IPS DF 6.9 (cell line): ENCODE measurements at regions not wholly inside any gene's neighbourhood (a gene's known extent, or its start where the extent isn't known, plus 50 kb on each side); places are given as distances from the start of the nearest gene placed in this dataset.
"Not testable (repeated sequence)": the region's sequence is repeated elsewhere in the genome, so short reads cannot be mapped to it uniquely, and the experiment has no call there.

Experiments used
- DNase-seq: peaks from one replicate; pipeline ENCODE4 v3.0.0-alpha.2; 2013; ENCODE audit warnings: low read depth, low spot score
- H3K27ac ChIP-seq: one replicate; pipeline ENCODE4 v1.5.1; 2013; ENCODE audit warnings: low read length, control low read depth
- H3K27me3 ChIP-seq: 2 replicates; pipeline ENCODE4 v1.6.1; 2013; ENCODE audit warnings: mild to moderate bottlenecking, low read length; ENCODE audit not compliant: control insufficient read depth, insufficient read depth
- H3K36me3 ChIP-seq: 2 replicates; pipeline ENCODE4 v1.6.1; 2013; ENCODE audit warnings: low read length; ENCODE audit not compliant: control insufficient read depth, insufficient read depth
- H3K4me1 ChIP-seq: 2 replicates; pipeline ENCODE4 v1.6.1; 2013; ENCODE audit warnings: low read length; ENCODE audit not compliant: control insufficient read depth, insufficient read depth
- H3K4me3 ChIP-seq: 2 replicates; pipeline ENCODE4 v1.5.1; 2013; ENCODE audit warnings: mild to moderate bottlenecking, low read length
- H3K9me3 ChIP-seq: 2 replicates; pipeline ENCODE4 v1.6.1; 2013; ENCODE audit warnings: low read length, inconsistent platforms; ENCODE audit not compliant: control insufficient read depth, insufficient read depth
- WGBS: extraction: QIAGEN DNeasy Blood & Tissue Kit; methylation state at CpG from one replicate; pipeline ENCODE4 v1.1.7; 2013; ENCODE audit warnings: mixed read lengths, missing lambda C conversion rate; ENCODE audit not compliant: insufficient read length, insufficient coverage; 5-methylcytosine and 5-hydroxymethylcytosine counted together

DNA sequence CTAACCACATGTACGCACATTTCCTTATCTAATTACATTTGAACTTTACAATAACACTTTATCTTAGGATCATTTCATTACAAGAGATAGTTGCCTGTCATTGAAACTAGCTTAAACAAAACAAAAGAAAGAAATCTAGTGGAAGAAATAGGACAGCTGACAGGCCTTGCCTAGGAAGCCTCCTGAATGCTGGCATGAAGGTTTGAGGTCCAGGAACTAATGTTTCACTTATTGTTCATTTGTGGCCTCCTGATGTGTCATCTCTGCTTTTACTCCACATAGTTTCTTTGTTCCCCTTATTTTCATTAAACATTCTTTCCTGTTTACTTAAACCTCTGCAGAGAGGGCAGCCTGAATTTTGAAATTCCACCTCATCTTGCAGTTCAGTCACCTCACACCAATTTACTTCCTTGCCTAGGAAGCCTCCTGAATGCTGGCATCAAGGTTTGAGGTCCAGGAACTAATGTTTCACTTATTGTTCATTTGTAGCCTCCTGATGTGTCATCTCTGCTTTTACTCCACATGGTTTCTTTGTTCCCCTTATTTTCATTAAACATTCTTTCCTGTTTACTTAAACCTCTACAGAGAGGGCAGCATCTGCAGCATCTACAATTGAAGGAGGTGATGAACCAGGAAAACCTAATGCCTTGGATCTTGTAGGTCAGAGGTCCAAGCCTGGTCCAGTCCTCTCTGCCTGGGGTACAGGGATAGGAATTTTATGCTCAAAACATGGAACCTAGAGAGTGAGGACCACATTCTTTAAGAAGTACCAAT is 319.2 kb downstream of the SPATA31A1 start:
- not testable (repeated sequence) for DNase-seq, H3K4me3 ChIP-seq, H3K9me3 ChIP-seq, H3K36me3 ChIP-seq, H3K27ac ChIP-seq, H3K27me3 ChIP-seq, H3K4me1 ChIP-seq
- WGBS, result no CpG with 5 or more reads among the region's 1 CpG

GRCh38 chr9:39675211-39675553 is 319.7 kb downstream of the SPATA31A1 start:
- H3K27ac ChIP-seq, DNase-seq, H3K9me3 ChIP-seq, H3K27me3 ChIP-seq, H3K36me3 ChIP-seq, H3K4me3 ChIP-seq, H3K4me1 ChIP-seq: not testable (repeated sequence)
- WGBS, result no CpG with 5 or more reads among the region's 2 CpGs

DNA sequence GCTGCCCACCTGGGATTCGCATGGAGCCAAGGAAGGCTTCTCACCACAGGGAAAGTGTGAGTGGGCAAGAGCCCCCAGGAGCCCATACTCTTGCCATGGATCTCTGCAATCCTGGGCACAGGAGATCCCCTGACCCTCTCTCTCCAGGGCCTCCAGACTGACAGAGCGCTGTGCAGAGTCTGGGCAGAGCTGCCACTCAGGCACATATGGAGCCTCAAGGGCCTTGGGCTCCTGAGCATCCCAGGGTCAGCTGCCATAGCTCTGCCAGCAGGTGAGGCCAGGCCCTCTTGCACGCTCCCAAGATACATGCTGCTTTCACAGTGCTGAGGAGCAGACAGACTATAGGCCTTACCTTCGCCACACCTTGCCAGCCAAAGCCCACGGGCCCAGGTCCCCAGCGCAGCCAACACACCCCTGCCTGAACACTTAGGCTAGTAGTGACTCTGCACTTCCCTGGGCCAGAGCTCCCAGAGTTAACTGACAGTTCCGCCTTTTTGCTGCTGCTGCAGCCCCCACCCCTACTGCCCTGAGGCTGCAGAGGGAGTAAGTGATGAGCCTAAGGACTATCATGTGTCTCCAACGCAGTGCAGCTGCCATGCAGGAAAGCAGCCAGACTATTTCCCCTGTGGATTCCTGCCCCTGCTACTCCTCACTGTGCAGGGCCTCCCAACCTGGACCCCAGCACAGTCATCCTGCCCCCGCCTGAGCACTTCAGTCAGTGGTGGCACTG is 323.2 kb downstream of the SPATA31A1 start:
- H3K9me3 ChIP-seq, H3K4me3 ChIP-seq, DNase-seq, H3K36me3 ChIP-seq, H3K27me3 ChIP-seq, H3K27ac ChIP-seq, H3K4me1 ChIP-seq: not testable (repeated sequence)
- no CpG with 5 or more reads among the region's 9 CpGs for WGBS

DNA sequence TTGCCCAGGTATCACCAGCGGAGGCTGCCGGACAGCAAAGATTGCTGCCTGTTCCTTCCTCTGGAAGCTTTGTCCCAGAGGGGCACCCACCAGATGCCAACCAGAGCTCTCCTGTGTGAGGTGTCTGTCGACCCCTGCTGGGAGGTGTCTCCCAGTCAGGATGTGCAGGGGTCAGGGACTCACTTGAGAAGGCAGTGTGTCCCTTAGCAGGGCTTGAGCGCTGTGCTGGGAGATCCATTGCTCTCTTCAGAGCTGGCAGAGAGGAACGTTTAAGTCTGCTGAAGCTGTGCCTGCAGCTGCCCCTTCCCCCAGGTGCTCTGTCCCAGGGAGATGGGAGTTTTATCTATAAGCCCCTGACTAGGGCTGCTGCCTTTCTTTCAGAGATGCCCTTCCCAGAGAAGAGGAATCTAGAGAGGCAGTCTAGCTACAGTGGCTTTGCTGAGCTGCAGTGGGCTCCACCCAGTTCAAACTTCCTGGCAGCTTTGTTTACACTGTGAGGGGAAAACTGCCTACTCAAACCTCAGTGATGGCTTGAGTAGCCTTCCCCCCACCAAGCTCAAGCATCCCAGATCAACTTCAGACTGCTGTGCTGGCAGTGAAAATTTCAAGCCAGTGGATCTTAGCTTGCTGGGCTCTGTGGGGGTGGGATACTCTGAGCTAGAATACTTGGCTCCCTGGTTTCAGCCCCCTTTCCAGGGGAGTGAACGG is 325.4 kb downstream of the SPATA31A1 start:
- not testable (repeated sequence) for H3K27me3 ChIP-seq, H3K4me3 ChIP-seq, H3K9me3 ChIP-seq, DNase-seq, H3K27ac ChIP-seq, H3K4me1 ChIP-seq, H3K36me3 ChIP-seq
- no CpG with 5 or more reads among the region's 6 CpGs for WGBS

DNA sequence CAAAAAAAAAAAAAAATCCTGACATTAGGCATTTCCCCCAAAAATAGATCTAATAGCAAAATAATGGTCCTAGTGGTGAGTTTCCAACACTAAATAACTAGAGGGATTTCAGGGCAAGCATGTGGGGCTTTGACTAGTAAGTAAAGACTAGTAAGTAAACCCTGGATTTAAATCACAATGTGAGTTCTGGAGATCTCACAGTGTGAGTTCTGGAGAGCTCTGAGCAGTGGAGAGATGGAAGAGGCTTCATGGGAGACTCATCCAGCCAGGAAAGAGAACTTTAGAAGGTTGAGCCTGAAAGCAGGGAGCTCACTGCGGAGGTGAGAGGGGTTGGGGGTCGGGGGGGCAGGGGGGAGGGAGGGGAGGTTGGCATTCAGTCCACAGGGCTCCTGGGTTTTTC is 373.4 kb downstream of the SPATA31A1 start:
- H3K9me3 ChIP-seq, DNase-seq, H3K4me3 ChIP-seq, H3K36me3 ChIP-seq, H3K4me1 ChIP-seq, H3K27me3 ChIP-seq, H3K27ac ChIP-seq: not testable (repeated sequence)
- WGBS, result no CpG with 5 or more reads among the region's 2 CpGs

- H3K27me3 ChIP-seq, H3K27ac ChIP-seq, DNase-seq, H3K36me3 ChIP-seq, H3K4me3 ChIP-seq, H3K9me3 ChIP-seq, H3K4me1 ChIP-seq: not testable (repeated sequence)
- no CpG with 5 or more reads among the region's 17 CpGs for whole genome bisulfite sequencing
These were observed 389.4 kb downstream of the SPATA31A1 start for GRCh38 chr9:39744898-39745297.

- not testable (repeated sequence) for H3K9me3 ChIP-seq, H3K27me3 ChIP-seq, H3K4me3 ChIP-seq, DNase-seq, H3K36me3 ChIP-seq, H3K4me1 ChIP-seq, H3K27ac ChIP-seq
- WGBS, result no CpG with 5 or more reads among the region's 4 CpGs
These were observed 420.1 kb downstream of the SPATA31A1 start for GRCh38 chr9:39775570-39775969.

- WGBS, result no CpG with 5 or more reads among the region's 31 CpGs
- not testable (repeated sequence) for DNase-seq, H3K4me1 ChIP-seq, H3K36me3 ChIP-seq, H3K27me3 ChIP-seq, H3K9me3 ChIP-seq, H3K27ac ChIP-seq
- peak overlapping the region; percentile 27; the same call in 1 of the 2 replicates for H3K4me3 ChIP-seq
These were observed 435.9 kb downstream of the SPATA31A1 start for GRCh38 chr9:39791356-39791755.

GRCh38 chr9:39797935-39798334 is 442.5 kb downstream of the SPATA31A1 start:
- H3K36me3 ChIP-seq, DNase-seq, H3K4me3 ChIP-seq, H3K4me1 ChIP-seq, H3K27me3 ChIP-seq, H3K9me3 ChIP-seq, H3K27ac ChIP-seq: not testable (repeated sequence)
- no CpG with 5 or more reads among the region's 8 CpGs for WGBS

GRCh38 chr9:39799252-39799651 is 443.8 kb downstream of the SPATA31A1 start:
- H3K4me3 ChIP-seq, H3K27me3 ChIP-seq, H3K9me3 ChIP-seq, H3K4me1 ChIP-seq, H3K36me3 ChIP-seq, DNase-seq, H3K27ac ChIP-seq: not testable (repeated sequence)
- no CpG with 5 or more reads among the region's 11 CpGs for WGBS
